ENCODE measurements at regions not wholly inside any gene's neighbourhood (a gene's known extent, or its start where the extent isn't known, plus 50 kb on each side); places are given as distances from the start of the nearest gene placed in this dataset.
"Not testable (repeated sequence)": the region's sequence is repeated elsewhere in the genome, so short reads cannot be mapped to it uniquely, and the experiment has no call there.

- not testable (repeated sequence) for TF ChIP-seq EZH2 (IDR thresholded peaks at IDR 0.05; ENCODE audit: borderline replicate concordance, low read depth, low read length, severe bottlenecking); CTCF (IDR thresholded peaks at IDR 0.05; ENCODE audit: borderline replicate concordance, extremely low read depth, low read length, poor library complexity, severe bottlenecking)
Measured at GRCh38 chr20:47889751-47890150, 104.5 kb upstream of the SULF2 start.
